ENCODE measurements at regions not wholly inside any gene's neighbourhood (a gene's known extent, or its start where the extent isn't known, plus 50 kb on each side); places are given as distances from the start of the nearest gene placed in this dataset.

GRCh38 chr14:65926935-65927700 lies 514.6 kb downstream of the FUT8 start:
- H3K27me3 ChIP-seq (ENCODE audit: insufficient read depth, low read depth) = no peaks in the 10 kb centered on the region
- no peak overlapping the region for H2AFZ ChIP-seq (ENCODE audit: low read depth)
- no peak overlapping the region for H3K4me2 ChIP-seq
- H3K27ac ChIP-seq = no peak overlapping the region
- no peak for TF ChIP-seq CTCF (conservative IDR thresholded peaks at IDR 0.05; ENCODE audit: low read depth, low read length)
- no peaks in the 10 kb centered on the region for H3K36me3 ChIP-seq (ENCODE audit: insufficient read depth)
- no peaks in the 10 kb centered on the region for H3K4me1 ChIP-seq (ENCODE audit: low read depth, poor library complexity, severe bottlenecking)
- no peak overlapping the region for H3K4me3 ChIP-seq (IDR thresholded peaks at IDR 0.05; ENCODE audit: insufficient read depth, low read depth, low read length)
- no peaks in the 10 kb centered on the region for H3K79me2 ChIP-seq (ENCODE audit: insufficient read depth, low read depth)
- no peaks in the 10 kb centered on the region for H4K20me1 ChIP-seq (ENCODE audit: insufficient read depth)
- H3K9ac ChIP-seq = no peak overlapping the region

GRCh38 chr14:65927931-65928356 lies 515.4 kb downstream of the FUT8 start:
- H3K27ac ChIP-seq = no peak overlapping the region
- no peaks in the 10 kb centered on the region for H3K79me2 ChIP-seq (ENCODE audit: insufficient read depth, low read depth)
- no peaks in the 10 kb centered on the region for H4K20me1 ChIP-seq (ENCODE audit: insufficient read depth)
- H3K4me1 ChIP-seq (ENCODE audit: low read depth, poor library complexity, severe bottlenecking) = no peaks in the 10 kb centered on the region
- H3K27me3 ChIP-seq (ENCODE audit: insufficient read depth, low read depth) = no peaks in the 10 kb centered on the region
- H3K4me3 ChIP-seq (IDR thresholded peaks at IDR 0.05; ENCODE audit: insufficient read depth, low read depth, low read length) = no peak overlapping the region
- TF ChIP-seq CTCF (conservative IDR thresholded peaks at IDR 0.05; ENCODE audit: low read depth, low read length) = no peak
- H2AFZ ChIP-seq (ENCODE audit: low read depth) = no peak overlapping the region
- no peak overlapping the region for H3K4me2 ChIP-seq
- H3K9ac ChIP-seq = no peak overlapping the region
- H3K36me3 ChIP-seq (ENCODE audit: insufficient read depth) = no peaks in the 10 kb centered on the region

GRCh38 chr14:65928995-65929394 lies 516.5 kb downstream of the FUT8 start:
- Histone ChIP-seq H3K4me3 (IDR thresholded peaks at IDR 0.05; ENCODE audit: insufficient read depth, low read depth, low read length) (no peak overlapping the region), H3K27ac (no peak overlapping the region), H3K27me3 (ENCODE audit: insufficient read depth, low read depth) (no peaks in the 10 kb centered on the region), H3K4me1 (ENCODE audit: low read depth, poor library complexity, severe bottlenecking) (no peaks in the 10 kb centered on the region), H2AFZ (ENCODE audit: low read depth) (no peak overlapping the region), H3K36me3 (ENCODE audit: insufficient read depth) (no peaks in the 10 kb centered on the region), H3K9ac (no peak overlapping the region), H3K79me2 (ENCODE audit: insufficient read depth, low read depth) (no peaks in the 10 kb centered on the region), H4K20me1 (ENCODE audit: insufficient read depth) (no peaks in the 10 kb centered on the region), H3K4me2 (no peak overlapping the region)
- no peak for TF ChIP-seq CTCF (conservative IDR thresholded peaks at IDR 0.05; ENCODE audit: low read depth, low read length)

GRCh38 chr14:65933400-65934069 lies 521.0 kb downstream of the FUT8 start:
- H3K9ac ChIP-seq = no peak overlapping the region
- no peak overlapping the region for H3K4me3 ChIP-seq (IDR thresholded peaks at IDR 0.05; ENCODE audit: insufficient read depth, low read depth, low read length)
- no peaks in the 10 kb centered on the region for H3K36me3 ChIP-seq (ENCODE audit: insufficient read depth)
- no peak overlapping the region for H2AFZ ChIP-seq (ENCODE audit: low read depth)
- H4K20me1 ChIP-seq (ENCODE audit: insufficient read depth) = no peaks in the 10 kb centered on the region
- no peaks in the 10 kb centered on the region for H3K4me1 ChIP-seq (ENCODE audit: low read depth, poor library complexity, severe bottlenecking)
- H3K4me2 ChIP-seq = no peak overlapping the region
- no peak overlapping the region for H3K27ac ChIP-seq
- no peak for TF ChIP-seq CTCF (conservative IDR thresholded peaks at IDR 0.05; ENCODE audit: low read depth, low read length)
- H3K79me2 ChIP-seq (ENCODE audit: insufficient read depth, low read depth) = no peaks in the 10 kb centered on the region
- no peaks in the 10 kb centered on the region for H3K27me3 ChIP-seq (ENCODE audit: insufficient read depth, low read depth)

Measured in KMS-11 (cell line).